SK-N-SH treated with all-trans-retinoic acid at 6 μM for 48 hours (cell line): ENCODE measurements at regions not wholly inside any gene's neighbourhood (a gene's known extent, or its start where the extent isn't known, plus 50 kb on each side); places are given as distances from the start of the nearest gene placed in this dataset.

Source experiments
- CSDC2 ChIP-seq: fragments of 250-450 bp; sonication (Bioruptor Pico); IDR thresholded peaks from 2 replicates; pipeline ENCODE4 v1.5.0; 2020; ENCODE audit warnings: mild to moderate bottlenecking, moderate library complexity
- ZNF70 ChIP-seq: fragments of 450-650 bp; formaldehyde crosslinking; IDR thresholded peaks from 2 replicates; pipeline ENCODE4 v1.5.0; 2020; ENCODE audit warnings: mild to moderate bottlenecking, moderate library complexity
- TF ChIP-seq, protein P1 (sequence below): fragments of 250-450 bp; sonication (Bioruptor Pico); IDR thresholded peaks from 2 replicates; pipeline ENCODE4 v1.8.0; 2020; ENCODE audit warnings: mild to moderate bottlenecking, moderate library complexity, borderline replicate concordance
- TF ChIP-seq, protein P2 (sequence below): fragments of 250-450 bp; sonication (Bioruptor Pico); IDR thresholded peaks from 2 replicates; pipeline ENCODE4 v1.5.1; 2020; ENCODE audit warnings: low read depth, mild to moderate bottlenecking, moderate library complexity

DNA sequence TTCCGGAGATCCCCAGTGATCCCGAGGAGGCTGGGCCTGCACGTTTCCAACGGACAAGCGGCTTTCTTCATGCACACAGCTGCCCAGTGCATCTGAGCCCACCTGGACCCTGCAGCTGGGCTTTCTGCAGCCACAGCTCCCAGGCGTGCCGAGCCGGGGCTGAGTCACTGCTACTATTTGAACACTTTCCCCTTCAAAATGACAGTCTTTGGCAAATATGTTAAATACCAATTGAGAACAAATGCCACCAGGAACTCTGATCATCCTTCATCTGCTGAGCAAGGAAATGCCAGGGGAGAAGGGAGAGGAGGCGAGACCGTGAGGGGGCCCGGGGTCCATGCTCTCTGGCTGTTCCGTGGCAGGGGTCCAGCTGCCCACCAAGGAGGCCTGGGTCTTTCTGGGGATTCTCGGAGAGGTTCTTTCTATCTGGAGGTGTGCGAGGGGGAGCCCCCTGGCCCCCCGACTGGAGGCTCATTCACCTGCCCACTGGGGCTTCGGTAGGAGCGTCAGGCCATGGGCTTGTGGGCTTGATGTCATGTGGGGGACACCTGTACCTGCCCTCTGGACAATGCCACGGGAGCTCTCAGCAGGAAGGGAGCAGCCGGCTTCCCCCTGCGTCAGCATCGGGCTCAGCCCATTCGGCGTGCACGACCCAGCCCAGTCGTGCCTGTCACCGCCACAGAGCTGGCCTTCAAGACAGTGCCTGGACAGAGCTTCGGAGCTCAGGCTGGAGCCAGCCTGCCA lies 159.6 kb downstream of the CTTN start:
- TF ChIP-seq, protein P1, sequence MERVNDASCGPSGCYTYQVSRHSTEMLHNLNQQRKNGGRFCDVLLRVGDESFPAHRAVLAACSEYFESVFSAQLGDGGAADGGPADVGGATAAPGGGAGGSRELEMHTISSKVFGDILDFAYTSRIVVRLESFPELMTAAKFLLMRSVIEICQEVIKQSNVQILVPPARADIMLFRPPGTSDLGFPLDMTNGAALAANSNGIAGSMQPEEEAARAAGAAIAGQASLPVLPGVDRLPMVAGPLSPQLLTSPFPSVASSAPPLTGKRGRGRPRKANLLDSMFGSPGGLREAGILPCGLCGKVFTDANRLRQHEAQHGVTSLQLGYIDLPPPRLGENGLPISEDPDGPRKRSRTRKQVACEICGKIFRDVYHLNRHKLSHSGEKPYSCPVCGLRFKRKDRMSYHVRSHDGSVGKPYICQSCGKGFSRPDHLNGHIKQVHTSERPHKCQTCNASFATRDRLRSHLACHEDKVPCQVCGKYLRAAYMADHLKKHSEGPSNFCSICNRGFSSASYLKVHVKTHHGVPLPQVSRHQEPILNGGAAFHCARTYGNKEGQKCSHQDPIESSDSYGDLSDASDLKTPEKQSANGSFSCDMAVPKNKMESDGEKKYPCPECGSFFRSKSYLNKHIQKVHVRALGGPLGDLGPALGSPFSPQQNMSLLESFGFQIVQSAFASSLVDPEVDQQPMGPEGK (CRISPR knock-in tag), result no peak
- TF ChIP-seq, protein P2, sequence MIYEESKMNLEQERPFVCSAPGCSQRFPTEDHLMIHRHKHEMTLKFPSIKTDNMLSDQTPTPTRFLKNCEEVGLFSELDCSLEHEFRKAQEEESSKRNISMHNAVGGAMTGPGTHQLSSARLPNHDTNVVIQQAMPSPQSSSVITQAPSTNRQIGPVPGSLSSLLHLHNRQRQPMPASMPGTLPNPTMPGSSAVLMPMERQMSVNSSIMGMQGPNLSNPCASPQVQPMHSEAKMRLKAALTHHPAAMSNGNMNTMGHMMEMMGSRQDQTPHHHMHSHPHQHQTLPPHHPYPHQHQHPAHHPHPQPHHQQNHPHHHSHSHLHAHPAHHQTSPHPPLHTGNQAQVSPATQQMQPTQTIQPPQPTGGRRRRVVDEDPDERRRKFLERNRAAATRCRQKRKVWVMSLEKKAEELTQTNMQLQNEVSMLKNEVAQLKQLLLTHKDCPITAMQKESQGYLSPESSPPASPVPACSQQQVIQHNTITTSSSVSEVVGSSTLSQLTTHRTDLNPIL, result no peak
- TF ChIP-seq ZNF70 (CRISPR knock-in tag) (no peak), CSDC2 (CRISPR knock-in tag) (no peak)
